ENCODE measurements at regions not wholly inside any gene's neighbourhood (a gene's known extent, or its start where the extent isn't known, plus 50 kb on each side); places are given as distances from the start of the nearest gene placed in this dataset.

DNA sequence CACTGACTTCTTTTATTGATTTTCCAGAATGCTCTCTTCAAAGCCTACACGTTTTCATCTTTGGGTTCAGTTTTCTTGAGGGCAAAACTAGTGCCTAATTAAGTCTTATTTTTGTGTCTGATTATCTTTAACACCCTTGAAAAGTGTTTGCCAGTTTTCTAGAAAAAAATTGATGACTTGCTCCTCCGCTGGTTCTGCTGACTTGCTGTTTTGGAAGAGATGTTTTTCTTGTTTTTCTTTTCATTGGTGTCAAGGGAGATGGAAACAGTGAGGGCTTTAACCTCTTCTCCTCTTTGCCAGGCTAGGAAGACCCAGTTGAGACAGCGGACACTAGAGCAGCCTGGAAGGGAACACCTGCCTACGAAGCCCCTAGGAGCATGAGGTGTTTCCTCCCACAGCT is 123.7 kb upstream of the EEPD1 start:
- peaks cover 45% of the 10 kb centered on the region for H3K27me3 ChIP-seq (ENCODE audit: low read depth, low read length)
- no peak overlapping the region for H3K27ac ChIP-seq (ENCODE audit: low read length)
- H3K4me3 ChIP-seq (ENCODE audit: low read length), result no peak overlapping the region
- no peaks in the 10 kb centered on the region for H3K4me1 ChIP-seq (ENCODE audit: low read length)
- no peaks in the 10 kb centered on the region for H3K36me3 ChIP-seq (replicated peaks; ENCODE audit: low read depth, low read length)
- H3K9me3 ChIP-seq (ENCODE audit: insufficient read depth, low read length), result no peaks in the 10 kb centered on the region
- H4K20me1 ChIP-seq (ENCODE audit: insufficient read depth, low read length), result no peaks in the 10 kb centered on the region
- no peaks in the 10 kb centered on the region for H3K79me2 ChIP-seq (ENCODE audit: low read length)
- no peak overlapping the region for H3K9ac ChIP-seq (ENCODE audit: low read length)
- no peak for TF ChIP-seq CTCF (IDR thresholded peaks at IDR 0.05; ENCODE audit: low read depth, low read length)
- no peak for TF ChIP-seq EZH2phosphoT487 (IDR thresholded peaks at IDR 0.05; ENCODE audit: low read depth)
- H3K4me2 ChIP-seq (ENCODE audit: low read length), result no peak overlapping the region
- no peak overlapping the region for H2AFZ ChIP-seq (ENCODE audit: low read depth, low read length)

- H3K4me3 ChIP-seq (ENCODE audit: low read length), result no peak overlapping the region
- H3K27ac ChIP-seq (ENCODE audit: low read length), result no peak overlapping the region
- H2AFZ ChIP-seq (ENCODE audit: low read depth, low read length), result no peak overlapping the region
- H3K36me3 ChIP-seq (replicated peaks; ENCODE audit: low read depth, low read length), result no peaks in the 10 kb centered on the region
- TF ChIP-seq EZH2phosphoT487 (IDR thresholded peaks at IDR 0.05; ENCODE audit: low read depth) (no peak), CTCF (IDR thresholded peaks at IDR 0.05; ENCODE audit: low read depth, low read length) (no peak)
- H3K79me2 ChIP-seq (ENCODE audit: low read length), result no peaks in the 10 kb centered on the region
- H3K9me3 ChIP-seq (ENCODE audit: insufficient read depth, low read length), result no peaks in the 10 kb centered on the region
- H3K4me1 ChIP-seq (ENCODE audit: low read length), result no peaks in the 10 kb centered on the region
- H3K9ac ChIP-seq (ENCODE audit: low read length), result no peak overlapping the region
- no peak overlapping the region for H3K4me2 ChIP-seq (ENCODE audit: low read length)
- peaks cover 38% of the 10 kb centered on the region for H3K27me3 ChIP-seq (ENCODE audit: low read depth, low read length)
- no peaks in the 10 kb centered on the region for H4K20me1 ChIP-seq (ENCODE audit: insufficient read depth, low read length)
Measured at GRCh38 chr7:36029853-36030515, 123.1 kb upstream of the EEPD1 start.

DNA sequence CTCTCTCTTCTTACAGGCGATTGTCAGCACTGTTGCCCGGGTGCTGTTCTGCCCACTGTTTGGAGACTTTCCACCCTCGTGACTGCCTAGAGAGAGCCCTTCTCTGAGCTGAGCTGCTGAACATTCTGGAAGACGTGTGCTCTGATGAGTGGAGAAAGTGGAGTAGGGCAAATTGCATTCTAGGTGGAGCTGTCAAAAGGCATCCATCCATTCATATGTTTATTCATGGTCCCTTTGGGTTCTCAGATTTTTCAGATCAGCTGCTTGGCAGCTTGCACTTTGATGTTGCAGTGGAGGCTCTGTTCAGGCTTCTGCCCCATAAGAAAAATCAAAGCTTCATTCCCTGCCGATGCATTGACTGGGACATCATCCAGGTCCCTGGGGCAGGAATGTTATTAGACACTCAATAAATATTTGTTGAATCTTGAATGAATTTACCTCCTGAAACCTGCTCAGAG is 120.7 kb upstream of the EEPD1 start:
- no peaks in the 10 kb centered on the region for H3K79me2 ChIP-seq (ENCODE audit: low read length)
- no peak overlapping the region for H3K9ac ChIP-seq (ENCODE audit: low read length)
- no peaks in the 10 kb centered on the region for H3K4me1 ChIP-seq (ENCODE audit: low read length)
- no peak overlapping the region for H2AFZ ChIP-seq (ENCODE audit: low read depth, low read length)
- H3K27me3 ChIP-seq (ENCODE audit: low read depth, low read length), result peaks cover 34% of the 10 kb centered on the region
- H3K4me3 ChIP-seq (ENCODE audit: low read length), result no peak overlapping the region
- no peaks in the 10 kb centered on the region for H3K9me3 ChIP-seq (ENCODE audit: insufficient read depth, low read length)
- H3K27ac ChIP-seq (ENCODE audit: low read length), result no peak overlapping the region
- TF ChIP-seq EZH2phosphoT487 (IDR thresholded peaks at IDR 0.05; ENCODE audit: low read depth) (no peak), CTCF (IDR thresholded peaks at IDR 0.05; ENCODE audit: low read depth, low read length) (no peak)
- H3K4me2 ChIP-seq (ENCODE audit: low read length), result no peak overlapping the region
- H3K36me3 ChIP-seq (replicated peaks; ENCODE audit: low read depth, low read length), result no peaks in the 10 kb centered on the region
- H4K20me1 ChIP-seq (ENCODE audit: insufficient read depth, low read length), result no peaks in the 10 kb centered on the region

GRCh38 chr7:36034020-36034419 is 119.0 kb upstream of the EEPD1 start:
- H3K4me3 ChIP-seq (ENCODE audit: low read length), result no peak overlapping the region
- H3K36me3 ChIP-seq (replicated peaks; ENCODE audit: low read depth, low read length), result no peaks in the 10 kb centered on the region
- peaks cover 36% of the 10 kb centered on the region for H3K27me3 ChIP-seq (ENCODE audit: low read depth, low read length)
- H3K79me2 ChIP-seq (ENCODE audit: low read length), result no peaks in the 10 kb centered on the region
- H3K4me1 ChIP-seq (ENCODE audit: low read length), result no peaks in the 10 kb centered on the region
- H4K20me1 ChIP-seq (ENCODE audit: insufficient read depth, low read length), result no peaks in the 10 kb centered on the region
- no peak overlapping the region for H3K27ac ChIP-seq (ENCODE audit: low read length)
- H3K9me3 ChIP-seq (ENCODE audit: insufficient read depth, low read length), result no peaks in the 10 kb centered on the region
- no peak overlapping the region for H2AFZ ChIP-seq (ENCODE audit: low read depth, low read length)
- no peak overlapping the region for H3K9ac ChIP-seq (ENCODE audit: low read length)
- no peak overlapping the region for H3K4me2 ChIP-seq (ENCODE audit: low read length)
- TF ChIP-seq EZH2phosphoT487 (IDR thresholded peaks at IDR 0.05; ENCODE audit: low read depth) (no peak), CTCF (IDR thresholded peaks at IDR 0.05; ENCODE audit: low read depth, low read length) (no peak)
